ENCODE measurements at regions not wholly inside any gene's neighbourhood (a gene's known extent, or its start where the extent isn't known, plus 50 kb on each side); places are given as distances from the start of the nearest gene placed in this dataset.
"Not testable (repeated sequence)": the region's sequence is repeated elsewhere in the genome, so short reads cannot be mapped to it uniquely, and the experiment has no call there.

DNA sequence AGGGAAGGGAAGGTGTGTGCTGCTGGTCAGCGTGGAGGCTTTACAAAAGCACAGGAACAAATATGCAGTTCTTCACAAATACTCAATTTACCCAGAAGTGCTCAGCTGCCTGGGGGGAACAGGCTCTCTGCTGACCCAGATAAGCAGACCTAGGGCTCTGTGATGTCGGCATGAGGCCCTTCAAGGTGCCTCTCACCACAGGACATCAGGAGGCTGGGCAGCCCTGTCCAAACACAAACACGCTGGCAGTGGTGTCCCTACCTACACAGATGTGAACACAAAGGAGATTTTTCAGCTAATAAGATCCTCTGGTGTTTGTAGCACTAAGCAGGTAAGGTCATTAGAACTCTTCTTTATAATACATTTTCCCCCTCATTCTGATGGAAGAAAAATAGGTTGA is 243.0 kb upstream of the PROX1 start:
- no peak for DNase-seq

DNA sequence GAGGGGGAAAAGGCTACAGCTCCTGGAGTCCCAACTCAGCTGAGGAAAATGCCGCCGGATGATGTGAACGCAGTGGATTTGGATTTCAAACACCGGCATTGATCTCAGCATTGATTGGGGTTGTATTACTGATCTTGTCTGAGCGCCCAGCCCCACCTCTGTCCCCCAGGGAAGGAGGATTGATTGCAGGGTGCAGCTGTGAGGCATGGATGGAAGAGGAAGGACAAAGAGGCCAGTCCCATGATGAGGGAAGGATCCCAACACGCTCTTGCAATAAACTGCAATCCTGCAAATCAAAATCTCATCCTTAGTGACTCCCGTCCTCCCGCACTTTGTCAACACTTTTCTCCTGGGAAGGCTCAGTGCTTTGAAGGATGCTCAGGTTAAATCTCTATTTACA is 242.3 kb upstream of the PROX1 start:
- no peak for DNase-seq

DNA sequence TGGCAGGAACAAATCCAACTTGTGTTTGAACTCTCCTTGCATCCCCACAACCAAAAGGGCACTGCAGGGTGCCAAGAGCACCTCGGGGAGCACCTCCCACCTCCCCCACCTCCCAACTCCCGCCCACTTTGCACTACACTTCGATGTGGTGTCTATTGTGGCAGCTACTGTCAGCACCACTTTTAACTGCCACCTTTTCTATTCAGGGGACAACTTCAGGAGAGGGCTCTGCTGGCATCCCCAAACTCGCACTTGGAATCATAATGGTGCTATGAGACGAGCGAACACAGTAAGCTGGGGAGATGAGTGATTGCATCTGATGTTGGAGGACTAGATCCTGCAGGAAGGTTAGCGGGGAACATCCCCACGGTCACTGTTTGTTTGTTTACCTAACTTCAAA is 238.2 kb upstream of the PROX1 start:
- no peak for DNase-seq

DNA sequence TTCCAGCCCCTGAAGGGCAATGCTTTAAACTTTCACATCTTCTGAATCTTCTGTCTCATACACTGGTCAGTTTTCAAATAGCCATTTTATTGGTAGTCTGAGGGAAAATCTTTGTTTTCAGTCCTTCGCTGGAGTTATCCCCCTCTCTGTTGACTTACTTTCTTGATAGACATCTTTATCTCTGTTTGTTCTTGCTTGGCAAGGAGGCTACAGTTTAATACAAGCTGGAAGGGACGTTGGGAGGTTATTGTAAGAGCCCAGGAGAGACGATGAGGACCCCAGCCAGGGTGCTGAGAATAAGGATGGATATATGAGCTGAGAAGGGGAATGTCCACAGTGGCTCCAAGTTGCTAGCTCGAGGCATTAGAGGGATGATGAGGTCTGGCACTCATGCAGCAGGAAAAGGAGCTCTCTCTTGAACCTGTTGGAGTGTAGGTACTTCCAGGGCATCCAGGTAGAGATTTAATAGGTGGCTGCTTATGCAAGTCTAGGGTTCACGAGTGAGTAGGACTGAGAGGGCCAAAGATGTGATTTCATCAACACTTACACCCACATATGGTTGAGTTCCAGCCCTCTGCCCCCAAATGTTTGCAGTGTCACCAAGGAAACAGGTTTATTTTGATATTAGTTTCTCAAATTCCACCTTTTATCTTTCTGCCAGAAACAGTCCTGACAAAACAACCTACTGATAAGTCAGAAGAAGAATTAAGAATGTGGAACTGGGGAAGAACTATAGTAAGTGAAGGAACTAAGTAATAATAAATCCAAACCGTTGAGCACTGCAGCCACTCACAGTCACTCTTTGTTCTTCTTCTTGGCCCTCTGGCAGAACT is 237.3 kb upstream of the PROX1 start:
- DNase-seq: no peak

DNA sequence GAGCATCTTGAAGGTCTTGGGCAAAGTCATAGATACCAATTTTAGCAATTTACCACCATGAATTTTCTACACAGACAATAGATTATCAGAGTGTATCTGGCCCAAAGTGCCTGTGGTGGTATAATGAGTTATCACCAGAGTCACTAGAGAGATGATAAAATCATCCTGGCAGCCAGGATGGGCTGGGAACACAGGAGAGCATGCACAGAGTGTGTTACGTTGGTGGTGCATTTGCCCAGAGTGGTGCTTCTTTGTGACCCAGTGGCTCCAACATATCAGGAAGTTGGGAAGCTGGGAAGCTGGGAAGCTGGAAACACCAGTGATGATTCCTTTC is 236.7 kb upstream of the PROX1 start:
- no peak for DNase-seq

DNA sequence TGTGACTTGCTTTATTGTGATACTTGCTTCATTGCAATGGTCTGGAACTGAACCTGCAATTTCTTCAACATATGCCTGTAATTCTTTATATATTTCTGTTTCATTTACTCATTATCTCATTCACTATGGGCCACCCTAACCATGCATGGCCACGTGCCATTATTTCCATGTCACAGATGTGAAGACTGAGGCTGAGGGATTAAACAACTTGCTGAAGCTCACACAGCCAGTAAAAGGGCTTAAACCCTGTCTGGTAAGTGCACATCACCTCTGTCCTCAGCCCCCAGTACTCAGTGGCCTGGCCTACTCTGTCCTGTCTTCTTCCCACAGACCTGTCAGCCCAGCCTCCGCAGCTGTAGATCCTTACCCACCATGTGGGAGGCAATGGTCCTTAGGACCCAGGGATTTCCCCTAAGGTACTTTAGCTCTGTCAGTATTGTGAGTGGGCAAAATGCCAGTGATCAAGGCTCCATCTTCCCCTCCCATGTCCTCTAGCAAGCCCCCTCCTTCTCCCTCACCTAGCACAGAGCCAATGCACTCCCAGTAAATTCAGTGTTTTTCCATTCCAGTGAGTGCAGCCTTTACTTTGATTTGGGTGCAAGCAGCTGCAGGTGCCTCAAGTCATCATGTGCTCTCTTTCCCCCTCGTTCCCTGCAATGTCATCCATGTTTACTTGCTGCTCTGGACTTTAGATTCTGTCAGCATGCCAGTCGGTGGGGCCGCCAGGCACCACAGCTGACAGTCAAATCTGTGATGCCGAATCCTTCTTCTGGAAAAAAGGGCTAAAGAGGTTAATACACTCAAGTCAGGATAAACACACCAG is 228.2 kb upstream of the PROX1 start:
- no peak for DNase-seq

DNA sequence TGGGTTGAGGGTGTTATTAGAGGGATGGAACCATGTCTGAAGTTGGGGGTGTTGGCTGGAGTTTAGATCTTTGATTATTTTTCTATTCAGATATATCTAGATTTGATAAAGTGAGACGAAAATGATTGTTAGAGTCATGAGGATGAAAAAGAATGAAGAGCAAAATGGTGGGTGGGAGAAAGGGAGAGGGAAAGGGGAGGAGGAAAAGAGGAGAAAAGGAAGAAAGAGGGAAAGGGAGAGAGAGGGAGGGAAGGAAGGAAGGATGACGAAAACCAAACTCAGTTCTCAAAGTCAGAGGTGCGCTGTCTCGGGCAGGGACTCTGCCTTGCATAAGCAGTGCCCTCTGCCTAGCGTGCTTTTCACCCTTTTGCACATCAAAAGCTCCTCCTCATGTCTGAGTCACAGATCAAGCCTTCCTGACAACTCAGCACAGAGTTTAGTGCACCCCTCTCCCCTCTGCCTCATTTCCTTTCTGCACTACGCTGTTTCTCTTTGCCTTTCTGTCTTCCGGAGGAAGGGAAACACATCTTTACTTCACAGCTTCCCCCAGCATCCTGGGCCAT is 225.8 kb upstream of the PROX1 start:
- DNase-seq: no peak

DNA sequence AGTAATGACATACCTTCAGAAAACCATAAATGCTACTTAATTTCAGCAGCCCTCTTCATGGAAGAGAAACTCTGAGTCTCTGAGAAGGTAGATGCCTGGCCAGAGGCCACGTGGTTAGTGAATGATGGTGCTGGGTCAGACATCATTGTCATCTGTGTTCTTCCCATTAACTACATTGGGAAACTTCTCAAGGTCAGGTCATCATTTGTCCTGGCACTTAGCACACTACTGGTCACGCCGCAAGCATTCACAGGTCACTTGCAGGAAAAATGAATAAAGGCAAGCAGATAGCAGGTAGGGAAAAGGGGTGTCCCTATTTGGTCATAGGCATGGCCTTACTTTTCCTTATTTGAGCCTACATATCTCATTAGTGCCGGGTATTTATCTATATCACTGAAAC is 220.1 kb upstream of the PROX1 start:
- no peak for DNase-seq

DNA sequence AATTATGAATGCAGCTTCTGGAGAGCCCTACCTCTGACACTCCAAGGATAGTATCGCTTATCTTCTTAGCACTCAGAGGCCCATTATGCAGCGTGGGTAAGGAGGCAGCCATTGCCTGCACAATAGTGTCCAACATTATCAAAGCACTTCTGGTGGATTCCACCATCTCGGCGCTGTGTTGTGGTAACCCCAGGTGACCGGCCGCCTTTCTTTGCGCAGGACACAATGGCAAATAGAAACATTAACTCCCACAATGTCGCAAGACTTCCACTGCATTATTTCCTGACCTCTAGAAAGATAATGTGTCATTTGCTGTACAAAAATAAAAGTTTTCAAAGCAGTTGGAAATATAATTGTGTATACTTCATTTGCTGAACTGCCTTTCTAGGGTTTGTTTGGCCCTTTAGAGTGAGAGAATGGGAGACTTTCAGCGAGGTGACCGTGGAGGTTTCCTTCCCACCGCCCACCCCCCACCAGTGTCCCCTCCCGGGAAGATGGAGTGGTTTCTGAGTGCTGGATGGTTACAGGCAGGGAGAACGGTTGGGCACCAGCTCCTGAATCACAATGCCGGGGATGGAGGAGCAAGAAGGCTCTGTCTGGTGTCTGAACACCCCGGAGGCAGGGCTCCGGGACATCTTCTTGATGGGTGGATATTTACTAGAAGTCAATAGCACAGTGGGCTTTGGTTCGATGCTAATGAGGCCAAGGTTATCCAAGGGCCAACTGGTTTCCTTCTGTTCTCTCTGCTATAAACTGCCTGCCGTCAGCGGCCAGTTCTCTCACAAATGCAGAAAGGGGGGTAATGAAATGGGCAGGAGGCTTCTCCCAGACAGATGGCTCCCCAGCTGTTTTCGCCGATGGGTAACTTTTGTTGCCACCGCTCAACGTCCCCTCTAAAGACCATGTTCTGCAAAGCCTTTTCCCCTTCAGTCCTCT is 215.4 kb upstream of the PROX1 start:
- no peak for DNase-seq

DNA sequence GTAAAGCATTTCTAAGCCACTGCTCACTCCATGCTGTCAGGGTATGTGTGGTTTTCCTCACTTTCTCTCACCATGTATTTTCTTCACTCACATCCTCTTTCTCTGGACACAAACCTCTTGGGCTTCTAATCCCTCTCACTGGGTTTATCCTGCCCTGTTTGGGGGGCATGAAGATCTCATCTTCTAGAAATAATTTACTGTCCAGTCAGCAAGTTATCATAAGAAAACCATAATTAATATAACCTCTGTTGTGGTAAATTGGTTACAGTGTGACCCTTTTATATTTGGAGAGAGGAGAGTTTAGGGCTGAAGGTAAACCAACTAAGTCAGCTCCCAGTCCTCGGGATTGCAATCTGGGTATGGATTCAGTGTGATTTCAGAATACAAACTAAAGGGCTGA is 213.8 kb upstream of the PROX1 start:
- no peak for DNase-seq

DNA sequence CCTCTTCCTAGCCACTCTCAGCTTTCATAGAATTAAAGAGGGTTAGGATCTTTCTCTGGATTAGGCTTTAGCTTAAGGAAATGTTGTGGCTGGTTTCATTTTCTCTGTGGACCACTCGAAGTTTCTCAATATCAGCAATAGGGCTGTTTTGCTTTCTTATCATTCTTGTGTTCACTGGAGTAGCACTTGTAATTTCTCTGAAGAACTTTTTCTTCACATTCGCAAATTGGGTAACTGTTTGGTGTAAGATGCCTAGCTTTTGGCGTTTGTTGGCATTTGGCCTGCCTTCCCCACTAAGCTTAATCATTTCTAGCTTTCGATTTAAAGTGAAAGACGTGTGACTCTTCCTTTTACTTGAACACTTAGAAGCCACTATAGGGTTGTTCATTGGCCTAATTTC is 210.8 kb upstream of the PROX1 start:
- DNase-seq: no peak

DNA sequence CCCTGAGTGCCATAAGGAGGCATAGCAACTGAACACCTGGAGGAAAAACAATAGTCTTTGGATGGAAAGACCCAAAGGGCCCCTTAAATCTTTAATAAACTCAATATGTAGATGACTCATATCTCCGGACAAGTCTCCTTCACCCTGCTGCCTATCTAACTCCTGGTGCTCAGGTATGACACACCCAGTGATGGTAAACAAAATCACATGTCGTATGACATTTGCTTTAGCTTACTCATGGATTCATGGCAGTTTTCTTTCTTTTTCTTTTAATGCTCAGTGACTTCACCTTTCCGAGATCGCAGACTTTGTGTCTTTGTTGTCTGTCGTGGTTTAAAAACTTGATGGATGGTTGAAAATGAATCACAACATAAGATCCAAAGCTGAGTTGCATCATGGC is 208.5 kb upstream of the PROX1 start:
- no peak for DNase-seq

DNA sequence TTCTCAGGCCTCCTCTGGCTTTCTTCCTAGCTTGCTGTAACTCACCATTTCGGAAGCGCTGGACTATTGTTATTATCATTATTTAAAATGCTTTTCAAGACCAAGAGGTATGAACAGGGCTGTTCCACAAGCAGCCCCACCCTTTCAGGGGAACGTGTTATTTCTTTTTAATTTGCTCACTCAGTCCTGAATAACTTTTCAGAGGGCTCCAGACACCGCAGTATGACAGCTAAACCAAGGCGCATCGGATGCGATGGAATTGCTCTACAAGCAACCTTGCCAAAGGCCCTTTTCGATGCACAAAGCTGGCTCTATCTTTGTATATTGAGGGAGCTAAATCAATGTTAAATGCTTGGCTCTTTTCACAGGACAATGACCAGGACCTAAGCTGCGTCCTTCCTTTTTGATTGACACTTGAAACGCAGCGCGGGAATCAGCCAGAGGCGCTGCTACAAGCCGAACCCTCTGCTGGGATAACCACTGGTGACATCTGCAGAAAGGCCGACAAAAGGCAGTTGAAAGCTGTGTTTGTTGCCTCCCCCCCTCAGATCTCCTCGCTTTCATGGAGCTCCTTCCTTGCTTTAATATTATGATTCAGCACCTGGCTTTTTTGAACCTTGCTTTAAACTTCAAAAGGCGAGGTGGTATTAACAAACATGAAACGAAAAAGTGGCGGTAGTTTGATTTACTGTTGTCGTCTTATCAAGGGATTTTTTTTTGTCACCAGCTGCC is 204.7 kb upstream of the PROX1 start:
- no peak for DNase-seq

DNA sequence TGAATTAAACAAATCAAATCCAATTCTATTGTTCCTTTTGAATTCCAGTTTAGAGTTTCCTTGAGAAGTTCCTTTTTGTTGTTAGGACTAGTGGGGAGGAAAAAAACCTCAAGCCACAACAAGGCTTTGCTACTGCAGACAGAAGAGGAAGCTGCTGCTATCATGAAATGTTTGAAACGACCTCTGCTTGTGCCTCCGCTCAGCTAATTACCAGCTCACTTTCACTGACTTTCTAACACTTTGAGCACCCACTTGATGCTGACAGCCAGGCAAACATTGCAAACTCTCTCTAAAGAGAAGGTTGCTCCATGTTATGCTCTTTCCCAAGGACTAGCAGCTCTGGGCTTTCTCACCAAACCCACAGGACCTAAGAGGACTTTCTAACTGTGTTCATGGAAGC is 203.9 kb upstream of the PROX1 start:
- DNase-seq: no peak

DNA sequence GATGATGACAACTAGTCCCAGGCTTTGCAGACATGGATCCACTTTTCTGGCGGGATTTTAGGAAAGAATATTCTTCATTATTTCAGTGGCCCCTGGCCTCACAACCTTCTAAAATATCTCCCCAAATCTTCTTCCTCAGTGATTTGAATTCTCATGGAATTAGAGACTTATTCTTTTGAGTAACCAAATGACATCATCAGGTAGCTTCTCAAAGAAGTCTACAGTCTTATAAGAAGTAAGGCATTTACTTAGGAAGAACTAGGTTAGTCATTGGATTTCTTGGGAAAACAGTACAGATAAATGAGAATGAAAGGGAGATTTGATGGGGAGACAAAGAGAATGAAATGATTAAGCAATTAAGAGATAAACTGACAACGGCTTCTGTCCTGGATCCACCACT is 201.1 kb upstream of the PROX1 start:
- no peak for DNase-seq

DNA sequence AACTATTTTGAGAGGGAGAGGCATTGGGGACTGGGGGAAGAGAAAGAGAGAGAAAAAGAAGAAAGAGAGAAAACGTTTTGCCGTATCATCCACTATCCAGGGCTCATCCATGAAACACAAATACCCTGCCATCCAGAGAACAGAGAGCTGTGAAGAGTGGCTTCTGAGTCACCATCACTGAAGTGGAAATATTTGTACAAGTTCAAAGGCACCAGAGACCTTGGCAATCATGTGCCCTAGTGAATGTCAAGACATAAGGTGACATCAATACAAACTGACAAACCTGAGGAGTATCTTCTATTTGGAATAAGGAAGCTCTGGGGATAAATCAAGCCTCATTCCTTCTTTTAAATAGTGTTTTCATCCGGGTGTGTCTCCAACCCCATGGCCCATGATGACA is 197.2 kb upstream of the PROX1 start:
- no peak for DNase-seq

DNA sequence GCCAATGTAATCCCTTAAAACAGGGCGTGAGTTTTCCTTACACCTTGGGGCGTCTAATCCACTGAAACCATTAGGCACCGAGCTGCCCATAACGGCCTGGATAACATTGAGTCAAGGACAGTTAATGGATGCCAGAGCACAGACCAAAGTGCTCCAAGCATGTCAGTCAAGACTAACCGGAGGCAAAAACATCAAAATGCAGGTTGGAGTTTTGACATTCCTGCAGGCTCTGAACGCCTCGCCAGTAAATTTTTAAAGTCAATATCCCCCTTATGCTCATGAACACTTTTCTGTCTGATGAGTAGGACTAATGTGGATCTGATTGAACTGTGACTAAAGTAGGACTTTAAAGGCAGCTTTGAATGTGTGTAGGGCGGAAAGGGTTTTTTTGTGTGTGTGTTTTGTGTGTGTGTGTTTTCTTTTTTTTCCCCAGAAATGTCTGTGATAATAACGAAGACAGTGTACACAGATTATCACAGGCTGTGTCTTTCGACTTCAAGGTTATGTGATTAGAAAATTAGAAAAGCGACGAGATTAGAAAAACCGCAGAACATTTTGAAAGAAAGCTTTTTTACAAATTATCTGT is 194.2 kb upstream of the PROX1 start:
- no peak for DNase-seq

DNA sequence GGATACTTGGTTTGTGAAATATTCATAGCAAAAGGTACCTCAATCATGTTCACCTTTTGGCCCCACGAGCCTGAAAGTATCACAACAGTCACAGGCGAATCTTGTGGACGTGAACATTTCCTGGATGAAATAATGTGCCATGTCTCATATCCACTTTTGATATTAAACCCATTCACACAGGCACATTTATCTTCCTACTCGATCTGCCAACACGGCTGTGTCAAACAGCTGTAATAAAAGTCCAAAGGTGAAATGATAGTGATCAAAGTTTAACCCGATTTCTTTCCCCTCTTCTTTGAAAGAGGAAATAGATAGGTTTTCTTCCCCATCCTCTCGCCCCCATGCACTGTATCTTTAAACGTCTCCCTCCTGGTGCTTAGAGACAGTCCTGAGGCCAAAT is 191.2 kb upstream of the PROX1 start:
- DNase-seq: no peak

DNA sequence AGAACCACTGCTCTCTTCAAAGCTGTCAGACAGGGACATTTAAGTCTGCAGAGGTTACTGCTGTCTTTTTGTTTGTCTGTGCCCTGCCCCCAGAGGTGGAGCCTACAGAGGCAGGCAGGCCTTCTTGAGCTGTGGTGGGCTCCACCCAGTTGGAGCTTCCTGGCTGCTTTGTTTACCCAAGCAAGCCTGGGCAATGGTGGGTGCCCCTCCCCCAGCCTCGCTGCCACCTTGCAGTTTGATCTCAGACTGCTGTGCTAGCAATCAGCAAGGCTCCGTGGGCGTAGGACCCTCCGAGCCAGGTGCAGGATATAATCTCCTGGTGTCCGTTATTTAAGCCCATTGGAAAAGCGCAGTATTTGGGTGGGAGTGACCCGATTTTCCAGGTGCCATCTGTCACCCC is 179.5 kb upstream of the PROX1 start:
- not testable (repeated sequence) for DNase-seq

DNA sequence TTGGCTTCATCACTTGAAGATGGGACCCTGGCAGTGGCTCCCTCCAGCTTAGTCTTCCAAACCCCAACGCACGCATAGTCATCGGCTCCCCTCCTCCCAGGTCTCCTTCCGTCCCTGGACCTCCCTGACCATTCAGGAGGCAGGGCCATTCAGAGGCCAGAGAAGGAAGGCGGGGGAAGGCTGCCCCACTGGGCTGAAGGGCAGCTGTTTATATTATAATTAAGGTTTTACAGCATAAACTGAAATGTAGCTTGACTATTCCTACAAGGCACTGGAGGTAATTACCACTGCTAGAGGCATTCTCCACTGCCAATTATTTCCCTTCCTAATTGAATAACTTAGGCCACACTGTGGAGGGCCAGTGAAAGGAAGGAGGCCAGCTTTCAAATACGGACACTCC is 170.6 kb upstream of the PROX1 start:
- DNase-seq: no peak

DNA sequence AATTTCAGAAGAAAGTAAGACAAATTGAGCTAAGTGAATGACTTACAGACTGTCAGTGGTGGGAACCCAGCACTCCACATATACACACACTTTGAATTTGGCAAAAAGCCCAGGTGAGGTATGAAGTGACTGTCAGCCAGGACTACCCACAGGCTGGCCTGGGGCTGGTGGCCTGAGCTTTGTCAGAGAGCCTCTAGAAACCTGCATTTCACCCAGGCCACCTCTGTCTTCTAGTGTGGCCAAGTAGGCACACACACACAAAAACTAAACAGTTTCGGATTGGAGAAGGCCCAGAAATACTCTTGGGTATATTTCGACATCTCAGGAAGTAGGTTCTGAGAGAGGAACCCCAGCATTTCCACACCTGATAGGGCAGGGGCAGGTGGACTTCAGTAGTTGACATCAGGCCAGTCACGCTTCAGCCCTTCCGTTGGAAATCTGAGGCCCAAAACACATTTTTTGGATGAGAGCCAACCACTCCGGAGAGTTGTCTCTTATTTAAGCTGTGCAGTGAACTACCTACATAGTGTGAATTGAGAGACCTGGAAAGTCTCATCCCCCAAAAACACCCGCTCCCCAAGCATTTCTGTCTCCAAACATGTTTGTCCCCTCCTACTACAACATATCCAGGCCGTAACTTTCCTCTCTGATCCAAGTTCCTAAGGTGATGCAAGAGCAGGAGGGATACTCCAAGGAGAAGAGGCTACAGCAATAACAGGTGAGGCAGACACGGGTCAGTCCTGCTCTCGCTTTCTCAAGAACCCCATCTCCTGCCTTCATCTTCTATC is 167.2 kb upstream of the PROX1 start:
- no peak for DNase-seq

Data from NCI-H226 (cell line).